Gastroesophageal sphincter (tissue), 4 donors: ENCODE measurements at regions not wholly inside any gene's neighbourhood (a gene's known extent, or its start where the extent isn't known, plus 50 kb on each side); places are given as distances from the start of the nearest gene placed in this dataset.

Experiments used
- ATAC-seq: fragments of 150-250 bp; one replicate; pipeline ENCODE4 v1.9.1; 2016; ENCODE audit warnings: mild to moderate bottlenecking, moderate library complexity
- H3K27ac ChIP-seq, 4 donors: fragments of 200-600 bp; sonication (generic) in 3 of 4; 1 replicate in 3 of 4; 2 replicates in 1 of 4; pipeline ENCODE4 v1.5.1; 2016 to 2019
- H3K27me3 ChIP-seq: fragments of 200-600 bp; sonication (generic); one replicate; pipeline ENCODE4 v1.5.1; 2019
- H3K36me3 ChIP-seq, 2 donors: fragments of 200-600 bp; sonication (generic); one replicate each; pipeline ENCODE4 v1.5.1; 2019; ENCODE audit warnings: control low read depth in 1 of 2
- H3K4me1 ChIP-seq, 3 donors: fragments of 200-600 bp; sonication (generic); 1 replicate in 2 of 3; 2 replicates in 1 of 3; pipeline ENCODE4 v1.5.1; 2016 to 2019; ENCODE audit warnings: control low read depth in 2 of 3
- H3K4me3 ChIP-seq, 2 donors: fragments of 200-600 bp; sonication (generic); one replicate each; pipeline ENCODE4 v1.5.1; 2019; ENCODE audit warnings: mild to moderate bottlenecking in 1 of 2, moderate library complexity in 1 of 2
- H3K9me3 ChIP-seq, 3 donors: fragments of 200-600 bp; sonication (generic); one replicate each; pipeline ENCODE4 v1.5.1; 2017 to 2019; ENCODE audit warnings: control low read depth in 2 of 3
- CTCF ChIP-seq, 4 experiments: fragments of 200-600 bp in 2 of 4; fragments of 450-650 bp in 2 of 4; sonication (generic) in 1 of 4; IDR thresholded peaks; one replicate each; pipeline ENCODE4 v1.5.1; 2017 to 2019; ENCODE audit warnings: antibody characterized with exemption in 4 of 4, mild to moderate bottlenecking in 2 of 4, moderate library complexity in 2 of 4
- EP300 ChIP-seq: sonication (generic); formaldehyde crosslinking; IDR thresholded peaks from one replicate; pipeline ENCODE4 v1.6.1; 2017; ENCODE audit warnings: antibody characterized with exemption, mild to moderate bottlenecking
- POLR2A ChIP-seq, 2 donors: fragments of 450-650 bp; IDR thresholded peaks; one replicate each; pipeline ENCODE4 v1.6.1; 2017; ENCODE audit warnings: antibody characterized with exemption in 2 of 2, mild to moderate bottlenecking in 2 of 2, moderate library complexity in 1 of 2
- POLR2AphosphoS5 ChIP-seq: sonication (generic); formaldehyde crosslinking; IDR thresholded peaks from one replicate; pipeline ENCODE4 v1.6.1; 2017; ENCODE audit warnings: antibody characterized with exemption
- WGBS, 2 donors: methylation state at CpG; one replicate each; pipeline ENCODE4 v1.1.5; 2018; ENCODE audit warnings: low coverage in 1 of 2; 5-methylcytosine and 5-hydroxymethylcytosine counted together

- H3K27ac ChIP-seq: no peak overlapping the region
- no peaks in the 10 kb centered on the region for H3K9me3 ChIP-seq
- no peak for ATAC-seq
- H3K36me3 ChIP-seq: no peaks in the 10 kb centered on the region
- H3K4me1 ChIP-seq: no peaks in the 10 kb centered on the region
- no peaks in the 10 kb centered on the region for H3K27me3 ChIP-seq
- TF ChIP-seq EP300 (no peak), CTCF (IDR thresholded peaks at IDR 0.05) (no peak), POLR2AphosphoS5 (no peak), POLR2A (IDR thresholded peaks at IDR 0.05) (no peak)
- 82 to 100% methylated on average over 1 of the region's 2 CpGs for WGBS, 2 donors
- H3K4me3 ChIP-seq: no peak overlapping the region
These were observed 156.7 kb upstream of the KIRREL3 start for GRCh38 chr11:127157225-127157624.

- no peak overlapping the region for H3K27ac ChIP-seq
- 50 to 71% methylated on average over 1 of the region's 1 CpG for WGBS, 2 donors
- no peaks in the 10 kb centered on the region for H3K4me1 ChIP-seq
- no peak for ATAC-seq
- H3K9me3 ChIP-seq: no peaks in the 10 kb centered on the region
- TF ChIP-seq POLR2A (IDR thresholded peaks at IDR 0.05): no peak
- no peak for TF ChIP-seq POLR2AphosphoS5
- no peak for TF ChIP-seq CTCF (IDR thresholded peaks at IDR 0.05)
- no peak for TF ChIP-seq EP300
- no peaks in the 10 kb centered on the region for H3K36me3 ChIP-seq
- no peaks in the 10 kb centered on the region for H3K27me3 ChIP-seq
- H3K4me3 ChIP-seq: no peak overlapping the region
These were observed 148.8 kb upstream of the KIRREL3 start for GRCh38 chr11:127149410-127149809.

- no peak for TF ChIP-seq POLR2A (IDR thresholded peaks at IDR 0.05)
- no peak for TF ChIP-seq EP300
- Histone ChIP-seq H3K27ac (no peak overlapping the region), H3K9me3 (no peaks in the 10 kb centered on the region), H3K4me3 (no peak overlapping the region), H3K4me1 (no peaks in the 10 kb centered on the region), H3K27me3 (no peaks in the 10 kb centered on the region), H3K36me3 (no peaks in the 10 kb centered on the region)
- no peak for ATAC-seq
- WGBS, 2 donors: 71 to 84% methylated on average over 1 to 5 of the region's 7 CpGs
These were observed 142.7 kb upstream of the KIRREL3 start for GRCh38 chr11:127143251-127143650.

GRCh38 chr11:127138613-127139012, 138.0 kb upstream of the KIRREL3 start:
- Histone ChIP-seq H3K27me3 (no peaks in the 10 kb centered on the region), H3K27ac (no peak overlapping the region), H3K9me3 (no peaks in the 10 kb centered on the region), H3K4me1 (no peaks in the 10 kb centered on the region), H3K36me3 (no peaks in the 10 kb centered on the region), H3K4me3 (no peak overlapping the region)
- 87 to 89% methylated on average over 3 of the region's 3 CpGs for WGBS, 2 donors
- TF ChIP-seq POLR2A (IDR thresholded peaks at IDR 0.05): no peak
- TF ChIP-seq POLR2AphosphoS5: no peak
- TF ChIP-seq CTCF (IDR thresholded peaks at IDR 0.05): no peak
- TF ChIP-seq EP300: no peak
- ATAC-seq: no peak

GRCh38 chr11:127137771-127138280, 137.3 kb upstream of the KIRREL3 start:
- Histone ChIP-seq H3K27ac (no peak overlapping the region), H3K4me1 (no peaks in the 10 kb centered on the region), H3K4me3 (no peak overlapping the region), H3K36me3 (no peaks in the 10 kb centered on the region), H3K27me3 (no peaks in the 10 kb centered on the region), H3K9me3 (no peaks in the 10 kb centered on the region)
- 78 to 85% methylated on average over 14 of the region's 15 CpGs for WGBS, 2 donors
- ATAC-seq: no peak
- TF ChIP-seq EP300: no peak
- TF ChIP-seq POLR2AphosphoS5: no peak
- TF ChIP-seq POLR2A (IDR thresholded peaks at IDR 0.05): no peak
- no peak for TF ChIP-seq CTCF (IDR thresholded peaks at IDR 0.05)
